IMR-90 (cell line): ENCODE measurements at regions not wholly inside any gene's neighbourhood (a gene's known extent, or its start where the extent isn't known, plus 50 kb on each side); places are given as distances from the start of the nearest gene placed in this dataset.

Experiments used
- ATAC-seq: fragments of 200-7000 bp; cut with Tn5 transposase; 2 replicates; pipeline ENCODE4 v1.9.1; 2020; ENCODE audit warnings: low read depth, mild to moderate bottlenecking, moderate library complexity
- BruUV-seq: library from RNA; stranded (reverse); fragments of 400-500 nt; replicated peaks from 2 replicates; lab custom pipeline; 2021; lab: Mats Ljungman, UMichigan
- CTCF ChIA-PET: fragments of 300-600 bp; formaldehyde crosslinking; extraction: SDS; loops from one replicate; lab custom pipeline; 2021; ENCODE audit warnings: antibody characterized with exemption; lab: Yijun Ruan, JAX
- POLR2A ChIA-PET: fragments of 300-600 bp; sonication (Branson Sonifier 250); formaldehyde crosslinking; loops from one replicate; lab custom pipeline; 2022; ENCODE audit warnings: antibody characterized with exemption; ENCODE audit not compliant: unreplicated experiment; lab: Charles Lee
- DNase-seq: peaks from one replicate; pipeline ENCODE4 v3.0.0; 2013
- H2AFZ ChIP-seq: replicated peaks from 2 replicates; pipeline ENCODE3; 2013; ENCODE audit warnings: low read length, mild to moderate bottlenecking; ENCODE audit not compliant: poor library complexity
- H2AK5ac ChIP-seq: 2 replicates; pipeline ENCODE4 v1.6.1; 2013; ENCODE audit warnings: low read depth, low read length, inconsistent platforms
- H2AK9ac ChIP-seq: replicated peaks from 2 replicates; pipeline ENCODE3; 2013; ENCODE audit warnings: mild to moderate bottlenecking, low read depth, low read length, moderate library complexity; ENCODE audit not compliant: poor library complexity
- H2BK120ac ChIP-seq: 2 replicates; pipeline ENCODE4 v1.6.1; 2013; ENCODE audit warnings: low read depth, low read length, inconsistent platforms
- H2BK15ac ChIP-seq: 3 replicates; pipeline ENCODE4 v1.6.1; 2013; ENCODE audit warnings: low read depth, low read length, inconsistent platforms
- H2BK20ac ChIP-seq: 2 replicates; pipeline ENCODE4 v1.6.1; 2013; ENCODE audit warnings: low read depth, mild to moderate bottlenecking, inconsistent platforms, low read length, moderate library complexity
- H2BK5ac ChIP-seq: 2 replicates; pipeline ENCODE4 v1.6.1; 2013; ENCODE audit warnings: mild to moderate bottlenecking, low read depth, low read length, inconsistent platforms; ENCODE audit not compliant: poor library complexity, severe bottlenecking
- H3K14ac ChIP-seq: replicated peaks from 2 replicates; pipeline ENCODE4 v1.6.1; 2013; ENCODE audit warnings: low read depth, low read length, inconsistent platforms
- H3K18ac ChIP-seq: 2 replicates; pipeline ENCODE4 v1.6.1; 2013; ENCODE audit warnings: low read depth, low read length, control low read depth
- H3K23ac ChIP-seq: 2 replicates; pipeline ENCODE4 v1.6.1; 2013; ENCODE audit warnings: low read depth, low read length, inconsistent platforms
- H3K27ac ChIP-seq: 2 replicates; pipeline ENCODE4 v1.5.1; 2013; ENCODE audit warnings: mild to moderate bottlenecking, control low read depth, low read length; ENCODE audit not compliant: insufficient read depth
- H3K27me3 ChIP-seq: 2 replicates; pipeline ENCODE4 v1.6.1; 2013; ENCODE audit warnings: low read length; ENCODE audit not compliant: control insufficient read depth, insufficient read depth
- H3K36me3 ChIP-seq: 2 replicates; pipeline ENCODE4 v1.6.1; 2013; ENCODE audit warnings: low read length, mixed read lengths; ENCODE audit not compliant: control insufficient read depth, insufficient read depth
- H3K4ac ChIP-seq: 2 replicates; pipeline ENCODE4 v1.6.1; 2013; ENCODE audit warnings: low read depth, low read length, inconsistent platforms
- H3K4me1 ChIP-seq: 2 replicates; pipeline ENCODE4 v1.6.1; 2013; ENCODE audit warnings: low read length, mixed read lengths; ENCODE audit not compliant: control insufficient read depth, insufficient read depth
- H3K4me2 ChIP-seq: 2 replicates; pipeline ENCODE4 v1.6.1; 2013; ENCODE audit warnings: low read depth, mild to moderate bottlenecking, control low read depth, low read length, moderate library complexity
- H3K4me3 ChIP-seq: 2 replicates; pipeline ENCODE4 v1.5.1; 2013; ENCODE audit warnings: low read depth, mild to moderate bottlenecking, control low read depth, low read length, moderate library complexity; ENCODE audit not compliant: insufficient read depth
- H3K56ac ChIP-seq: 2 replicates; pipeline ENCODE4 v1.6.1; 2013; ENCODE audit warnings: low read length, inconsistent platforms; ENCODE audit not compliant: insufficient read depth; ENCODE audit errors: extremely low read depth
- H3K79me1 ChIP-seq, 2 experiments: 2 replicates each; pipeline ENCODE4 v1.6.1; 2013; ENCODE audit warnings: low read length in 2 of 2, inconsistent platforms in 1 of 2, low read depth in 1 of 2
- H3K9ac ChIP-seq: 2 replicates; pipeline ENCODE4 v1.6.1; 2013; ENCODE audit warnings: low read depth, low read length, control low read depth
- H3K9me1 ChIP-seq: 2 replicates; pipeline ENCODE4 v1.6.1; 2013; ENCODE audit warnings: low read length, inconsistent platforms; ENCODE audit not compliant: insufficient read depth
- H3K9me3 ChIP-seq: 2 replicates; pipeline ENCODE4 v1.6.1; 2013; ENCODE audit warnings: low read length; ENCODE audit not compliant: control insufficient read depth, insufficient read depth
- H4K20me1 ChIP-seq: 2 replicates; pipeline ENCODE4 v1.6.1; 2013; ENCODE audit warnings: low read length, inconsistent platforms; ENCODE audit not compliant: insufficient read depth
- H4K5ac ChIP-seq: 2 replicates; pipeline ENCODE4 v1.6.1; 2013; ENCODE audit warnings: mild to moderate bottlenecking, low read depth, low read length, control low read depth
- H4K8ac ChIP-seq, 2 experiments: 2 replicates each; pipeline ENCODE4 v1.6.1; 2013; ENCODE audit warnings: low read depth in 2 of 2, low read length in 2 of 2, control low read depth in 1 of 2, inconsistent platforms in 1 of 2
- H4K91ac ChIP-seq: 2 replicates; pipeline ENCODE4 v1.6.1; 2013; ENCODE audit warnings: low read depth, low read length, inconsistent platforms; ENCODE audit not compliant: insufficient read depth
- BHLHE40 ChIP-seq: fragments of 150-350 bp; IDR thresholded peaks from 2 replicates; pipeline ENCODE4 v1.6.1; 2016; ENCODE audit warnings: mild to moderate bottlenecking, low read depth, low read length
- CHD1 ChIP-seq: IDR thresholded peaks from 2 replicates; pipeline ENCODE4 v1.6.1; 2012; ENCODE audit warnings: low read depth, low read length, improper control_type of control experiment
- FOS ChIP-seq: fragments of 150-350 bp; IDR thresholded peaks from 2 replicates; pipeline ENCODE4 v1.6.1; 2016; ENCODE audit warnings: low read depth, low read length
- MAZ ChIP-seq: IDR thresholded peaks from 2 replicates; pipeline ENCODE4 v1.6.1; 2012; ENCODE audit warnings: low read depth, mild to moderate bottlenecking, low read length, improper control_type of control experiment, moderate library complexity, borderline replicate concordance
- MXI1 ChIP-seq: IDR thresholded peaks from 2 replicates; pipeline ENCODE4 v1.6.1; 2012; ENCODE audit warnings: low read depth, mild to moderate bottlenecking, low read length, moderate library complexity, borderline replicate concordance
- NFE2L2 ChIP-seq: fragments of 150-350 bp; IDR thresholded peaks from 2 replicates; pipeline ENCODE4 v1.6.1; 2016; ENCODE audit warnings: low read depth, mild to moderate bottlenecking, low read length
- POLR2A ChIP-seq: IDR thresholded peaks from 2 replicates; pipeline ENCODE4 v1.6.1; 2012; ENCODE audit warnings: mild to moderate bottlenecking, low read depth, low read length
- SMC3 ChIP-seq: fragments of 150-350 bp; IDR thresholded peaks from 2 replicates; pipeline ENCODE4 v1.6.1; 2016; ENCODE audit warnings: low read depth, mild to moderate bottlenecking, antibody characterized with exemption, low read length, moderate library complexity
- WGBS, 2 experiments: methylation state at CpG; one replicate each; pipeline versions ENCODE4 v1.1.5 to v1.1.7; 2013; ENCODE audit warnings: missing lambda C conversion rate in 2 of 2; ENCODE audit not compliant: insufficient read length in 1 of 2; ENCODE audit errors: extremely low coverage in 2 of 2; 5-methylcytosine and 5-hydroxymethylcytosine counted together
- dilution Hi-C: fragments of 300-500 bp; cut with HindIII; formaldehyde crosslinking; loops from one replicate; pipeline ENCODE4 v1.14.3; 2018; ENCODE audit warnings: low sequenced_read_pairs; ENCODE audit not compliant: unreplicated experiment
- in situ Hi-C: fragments of 300-500 bp; cut with MboI; formaldehyde crosslinking; loops from 3 replicates; pipeline ENCODE4 v1.14.3; 2019; ENCODE audit warnings: low sequenced_read_pairs, inconsistent platforms, mixed read lengths
- intact Hi-C: fragments of 100-400 bp; cut with micrococcal nuclease; formaldehyde crosslinking; loops from 2 replicates; pipeline ENCODE4 v1.10.0; 2022
- TF ChIP-seq, protein P1 (sequence below): conservative IDR thresholded peaks from 2 replicates; pipeline ENCODE4 v1.5.1; 2012; ENCODE audit warnings: mild to moderate bottlenecking, low read depth, low read length, improper control_type of control experiment
- TF ChIP-seq, protein P2 (sequence below): fragments of 150-350 bp; IDR thresholded peaks from 2 replicates; pipeline ENCODE4 v1.6.1; 2017; ENCODE audit warnings: mild to moderate bottlenecking, antibody characterized with exemption, low read length, low read depth
- TF ChIP-seq, protein P3 (sequence below): fragments of 150-350 bp; IDR thresholded peaks from 2 replicates; pipeline ENCODE4 v1.6.1; 2016; ENCODE audit warnings: low read depth, mild to moderate bottlenecking, low read length, moderate library complexity, borderline replicate concordance

DNA sequence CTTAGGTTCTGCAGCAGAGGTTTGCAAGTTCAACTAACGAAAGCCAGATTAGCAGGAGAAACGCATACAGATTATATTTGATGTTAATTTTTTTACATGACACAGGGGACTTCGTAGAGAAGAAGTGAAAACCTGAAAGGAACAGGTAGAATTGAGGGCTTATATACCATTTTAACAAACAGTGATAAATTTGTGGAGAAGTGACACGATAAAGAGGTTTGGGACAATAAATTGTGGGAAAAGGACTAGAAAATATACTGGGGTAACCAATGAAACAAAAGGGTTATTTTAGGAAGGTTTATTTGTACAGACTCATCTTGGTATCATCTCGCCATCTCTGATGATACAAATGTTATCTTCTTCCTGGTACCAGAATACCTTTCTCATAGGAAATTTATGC, 452.9 kb downstream of the SETD4 start:
- H2BK120ac ChIP-seq, result no peak overlapping the region
- H3K23ac ChIP-seq, result no peak overlapping the region
- no peak overlapping the region for H2AFZ ChIP-seq
- no peak overlapping the region for H3K4ac ChIP-seq
- H3K9me3 ChIP-seq, result no peaks in the 10 kb centered on the region
- H2AK9ac ChIP-seq, result no peak overlapping the region
- peaks cover 4% of the 10 kb centered on the region for H3K4me1 ChIP-seq
- no peak overlapping the region for H3K4me2 ChIP-seq
- no peaks in the 10 kb centered on the region for H3K36me3 ChIP-seq
- no peak overlapping the region for H4K5ac ChIP-seq
- H3K14ac ChIP-seq, result no peak overlapping the region
- H3K56ac ChIP-seq, result no peak overlapping the region
- BruUV-seq, result no TSS peak
- H3K27ac ChIP-seq, result no peak overlapping the region
- intact Hi-C loops (no loop called here), dilution Hi-C loops (no loop called here), in situ Hi-C loops (no loop called here)
- no peaks in the 10 kb centered on the region for H3K27me3 ChIP-seq
- ChIA-PET CTCF (no interaction called here), POLR2A (no interaction called here)
- no peak overlapping the region for H4K8ac ChIP-seq
- no peak overlapping the region for H2AK5ac ChIP-seq
- H2BK20ac ChIP-seq, result no peak overlapping the region
- no peak overlapping the region for H3K18ac ChIP-seq
- H3K9me1 ChIP-seq, result peaks cover 7% of the 10 kb centered on the region; the same call in 1 of the 2 replicates
- H4K91ac ChIP-seq, result no peak overlapping the region
- H4K20me1 ChIP-seq, result no peaks in the 10 kb centered on the region
- H3K4me3 ChIP-seq, result no peak overlapping the region
- TF ChIP-seq NFE2L2 (no peak), MAZ (no peak), SMC3 (no peak), MXI1 (no peak), CHD1 (no peak), BHLHE40 (no peak), POLR2A (no peak), FOS (no peak)
- TF ChIP-seq, protein P1, sequence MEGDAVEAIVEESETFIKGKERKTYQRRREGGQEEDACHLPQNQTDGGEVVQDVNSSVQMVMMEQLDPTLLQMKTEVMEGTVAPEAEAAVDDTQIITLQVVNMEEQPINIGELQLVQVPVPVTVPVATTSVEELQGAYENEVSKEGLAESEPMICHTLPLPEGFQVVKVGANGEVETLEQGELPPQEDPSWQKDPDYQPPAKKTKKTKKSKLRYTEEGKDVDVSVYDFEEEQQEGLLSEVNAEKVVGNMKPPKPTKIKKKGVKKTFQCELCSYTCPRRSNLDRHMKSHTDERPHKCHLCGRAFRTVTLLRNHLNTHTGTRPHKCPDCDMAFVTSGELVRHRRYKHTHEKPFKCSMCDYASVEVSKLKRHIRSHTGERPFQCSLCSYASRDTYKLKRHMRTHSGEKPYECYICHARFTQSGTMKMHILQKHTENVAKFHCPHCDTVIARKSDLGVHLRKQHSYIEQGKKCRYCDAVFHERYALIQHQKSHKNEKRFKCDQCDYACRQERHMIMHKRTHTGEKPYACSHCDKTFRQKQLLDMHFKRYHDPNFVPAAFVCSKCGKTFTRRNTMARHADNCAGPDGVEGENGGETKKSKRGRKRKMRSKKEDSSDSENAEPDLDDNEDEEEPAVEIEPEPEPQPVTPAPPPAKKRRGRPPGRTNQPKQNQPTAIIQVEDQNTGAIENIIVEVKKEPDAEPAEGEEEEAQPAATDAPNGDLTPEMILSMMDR, result no peak
- TF ChIP-seq, protein P2, sequence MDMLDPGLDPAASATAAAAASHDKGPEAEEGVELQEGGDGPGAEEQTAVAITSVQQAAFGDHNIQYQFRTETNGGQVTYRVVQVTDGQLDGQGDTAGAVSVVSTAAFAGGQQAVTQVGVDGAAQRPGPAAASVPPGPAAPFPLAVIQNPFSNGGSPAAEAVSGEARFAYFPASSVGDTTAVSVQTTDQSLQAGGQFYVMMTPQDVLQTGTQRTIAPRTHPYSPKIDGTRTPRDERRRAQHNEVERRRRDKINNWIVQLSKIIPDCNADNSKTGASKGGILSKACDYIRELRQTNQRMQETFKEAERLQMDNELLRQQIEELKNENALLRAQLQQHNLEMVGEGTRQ, result no peak
- TF ChIP-seq, protein P3, sequence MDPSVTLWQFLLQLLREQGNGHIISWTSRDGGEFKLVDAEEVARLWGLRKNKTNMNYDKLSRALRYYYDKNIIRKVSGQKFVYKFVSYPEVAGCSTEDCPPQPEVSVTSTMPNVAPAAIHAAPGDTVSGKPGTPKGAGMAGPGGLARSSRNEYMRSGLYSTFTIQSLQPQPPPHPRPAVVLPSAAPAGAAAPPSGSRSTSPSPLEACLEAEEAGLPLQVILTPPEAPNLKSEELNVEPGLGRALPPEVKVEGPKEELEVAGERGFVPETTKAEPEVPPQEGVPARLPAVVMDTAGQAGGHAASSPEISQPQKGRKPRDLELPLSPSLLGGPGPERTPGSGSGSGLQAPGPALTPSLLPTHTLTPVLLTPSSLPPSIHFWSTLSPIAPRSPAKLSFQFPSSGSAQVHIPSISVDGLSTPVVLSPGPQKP, result no peak
- no peaks in the 10 kb centered on the region for H3K79me1 ChIP-seq
- ATAC-seq (no peak), DNase-seq (no peak)
- no peak overlapping the region for H2BK15ac ChIP-seq
- H2BK5ac ChIP-seq, result no peak overlapping the region
- 100% methylated on average over 1 of the region's 5 CpGs; no CpG with 5 or more reads in 1 of the 2 experiments for WGBS, 2 experiments
- H3K9ac ChIP-seq, result no peak overlapping the region
